EH (cell line): ENCODE measurements at regions not wholly inside any gene's neighbourhood (a gene's known extent, or its start where the extent isn't known, plus 50 kb on each side); places are given as distances from the start of the nearest gene placed in this dataset.
"Not testable (repeated sequence)": the region's sequence is repeated elsewhere in the genome, so short reads cannot be mapped to it uniquely, and the experiment has no call there.

Experiments
- DNase-seq: peaks from one replicate; pipeline ENCODE4 v3.0.0-alpha.2; 2015; ENCODE audit warnings: low read depth

GRCh38 chr20:63145156-63145555 is 70.8 kb downstream of the YTHDF1 start:
- DNase-seq, result no peak

GRCh38 chr20:63142933-63143332 is 73.0 kb downstream of the YTHDF1 start:
- DNase-seq, result no peak

DNA sequence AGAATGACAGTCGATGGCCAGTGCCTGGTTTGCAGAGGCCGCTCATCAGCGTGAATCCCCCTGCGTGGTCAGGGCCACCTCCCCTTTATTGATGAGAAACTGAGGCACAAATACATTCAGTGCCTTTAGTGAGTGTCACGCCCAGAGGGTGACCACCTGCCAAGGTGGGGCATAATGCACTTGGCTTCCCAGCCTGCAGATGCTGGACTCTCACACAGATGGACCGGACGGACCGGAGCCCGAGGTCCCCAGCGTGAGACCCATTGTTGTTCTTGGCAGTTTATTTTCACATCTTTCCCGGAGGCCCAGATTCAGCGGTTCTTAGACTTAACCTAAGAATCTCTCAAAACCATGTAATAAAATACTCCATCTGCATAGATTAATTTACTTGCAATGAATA is 74.4 kb downstream of the YTHDF1 start:
- DNase-seq, result no peak

GRCh38 chr20:63140514-63141433 is 75.2 kb downstream of the YTHDF1 start:
- no peak for DNase-seq

DNA sequence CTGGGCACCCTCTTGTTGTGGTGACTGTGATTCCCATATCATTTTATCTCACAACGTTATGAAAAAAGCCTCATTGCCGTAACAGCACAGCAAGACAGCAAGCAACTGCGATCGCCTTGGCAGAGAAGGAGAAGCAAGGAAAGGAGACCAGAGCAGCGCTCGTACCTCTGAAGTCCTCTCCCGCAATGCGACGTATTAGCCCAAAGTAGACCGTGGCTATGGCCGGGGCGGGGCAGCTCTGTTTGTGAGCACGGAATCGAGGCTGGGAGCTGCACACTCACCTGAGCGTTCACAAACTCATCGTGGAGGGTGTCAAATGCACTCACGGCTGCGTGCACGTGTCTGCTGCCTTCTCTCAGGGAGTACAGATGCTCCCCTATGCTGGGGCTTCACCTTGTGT is 76.1 kb downstream of the YTHDF1 start:
- DNase-seq, result no peak

GRCh38 chr20:63139356-63139755 is 76.6 kb downstream of the YTHDF1 start:
- DNase-seq, result no peak

DNA sequence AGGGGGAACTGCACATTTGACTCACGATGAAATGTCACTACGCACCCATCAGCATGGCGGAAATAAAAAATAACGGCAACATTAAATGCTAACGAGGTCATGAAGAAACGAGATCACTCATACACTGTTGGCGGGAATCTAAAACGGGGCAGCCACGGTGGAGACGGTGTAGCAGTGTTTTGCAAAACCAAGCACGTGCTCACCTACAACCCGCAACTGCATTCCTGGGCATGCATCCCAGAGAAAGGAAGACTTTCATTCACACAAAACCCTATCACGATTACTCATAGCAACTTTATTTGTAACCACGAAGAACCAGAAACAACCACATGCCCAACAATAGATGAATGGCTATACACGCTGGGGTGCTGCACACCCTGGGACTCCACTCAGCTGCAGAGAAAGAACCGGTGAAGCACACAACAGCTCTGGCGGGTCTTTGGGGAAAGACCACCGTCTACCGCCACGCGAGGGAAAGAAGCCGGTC is 77.0 kb downstream of the YTHDF1 start:
- no peak for DNase-seq

DNA sequence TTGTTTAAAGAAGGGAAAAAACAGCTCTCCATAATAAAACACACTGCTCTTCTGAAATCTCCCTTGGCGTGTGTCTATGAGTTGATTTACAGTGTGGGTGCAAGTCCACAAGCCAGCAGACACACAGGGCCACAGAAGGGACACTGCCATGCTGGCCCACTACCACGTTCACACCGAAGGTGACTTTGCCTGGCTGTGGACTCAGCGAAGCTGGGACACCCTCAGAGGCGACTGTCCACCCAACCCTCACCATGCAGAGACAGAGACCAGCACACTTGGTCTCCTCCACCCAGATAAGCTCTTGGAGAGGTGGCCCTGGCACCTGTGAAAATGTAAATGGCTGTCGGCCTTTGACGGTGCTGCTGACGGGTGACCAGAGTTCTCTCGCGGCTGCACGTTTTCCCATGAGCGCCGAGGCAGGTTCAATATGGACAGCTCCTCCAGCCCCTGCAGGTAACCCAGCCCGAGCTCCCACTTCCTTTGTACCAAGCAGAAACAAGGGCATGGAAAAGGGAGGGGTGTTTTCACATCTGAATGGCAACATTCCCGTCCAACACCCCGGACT is 78.0 kb downstream of the YTHDF1 start:
- DNase-seq, result no peak

DNA sequence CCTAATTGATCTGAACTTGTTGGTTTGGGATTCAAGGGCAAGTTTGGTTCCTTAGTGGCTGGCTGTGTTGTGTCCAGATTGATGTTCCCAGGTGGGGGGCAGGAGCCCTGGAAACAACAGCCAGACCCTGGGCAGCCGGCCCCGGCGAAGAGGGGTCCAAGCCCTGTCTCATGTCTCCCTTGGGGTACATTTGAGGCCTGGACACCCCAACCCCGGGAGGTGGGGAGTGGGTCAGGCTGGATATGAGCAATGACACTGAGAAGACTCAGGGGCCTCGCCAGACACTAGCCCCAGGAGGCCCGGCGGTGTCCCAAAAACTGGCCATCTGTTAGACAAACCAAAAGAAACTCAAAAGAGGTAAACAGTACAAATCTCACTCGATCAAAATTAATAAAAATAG is 79.6 kb downstream of the YTHDF1 start:
- DNase-seq, result no peak

GRCh38 chr20:63135411-63135810 is 80.5 kb downstream of the YTHDF1 start:
- DNase-seq, result no peak

- DNase-seq, result not testable (repeated sequence)
These were observed 81.1 kb downstream of the YTHDF1 start for GRCh38 chr20:63134711-63135361.

- no peak for DNase-seq
These were observed 81.7 kb downstream of the YTHDF1 start for GRCh38 chr20:63134201-63134612.

- DNase-seq, result no peak
These were observed 82.3 kb downstream of the YTHDF1 start for GRCh38 chr20:63133481-63134091.

GRCh38 chr20:63132715-63133471 is 83.0 kb downstream of the YTHDF1 start:
- no peak for DNase-seq

- no peak for DNase-seq
These were observed 83.7 kb downstream of the YTHDF1 start for GRCh38 chr20:63132131-63132714.

DNA sequence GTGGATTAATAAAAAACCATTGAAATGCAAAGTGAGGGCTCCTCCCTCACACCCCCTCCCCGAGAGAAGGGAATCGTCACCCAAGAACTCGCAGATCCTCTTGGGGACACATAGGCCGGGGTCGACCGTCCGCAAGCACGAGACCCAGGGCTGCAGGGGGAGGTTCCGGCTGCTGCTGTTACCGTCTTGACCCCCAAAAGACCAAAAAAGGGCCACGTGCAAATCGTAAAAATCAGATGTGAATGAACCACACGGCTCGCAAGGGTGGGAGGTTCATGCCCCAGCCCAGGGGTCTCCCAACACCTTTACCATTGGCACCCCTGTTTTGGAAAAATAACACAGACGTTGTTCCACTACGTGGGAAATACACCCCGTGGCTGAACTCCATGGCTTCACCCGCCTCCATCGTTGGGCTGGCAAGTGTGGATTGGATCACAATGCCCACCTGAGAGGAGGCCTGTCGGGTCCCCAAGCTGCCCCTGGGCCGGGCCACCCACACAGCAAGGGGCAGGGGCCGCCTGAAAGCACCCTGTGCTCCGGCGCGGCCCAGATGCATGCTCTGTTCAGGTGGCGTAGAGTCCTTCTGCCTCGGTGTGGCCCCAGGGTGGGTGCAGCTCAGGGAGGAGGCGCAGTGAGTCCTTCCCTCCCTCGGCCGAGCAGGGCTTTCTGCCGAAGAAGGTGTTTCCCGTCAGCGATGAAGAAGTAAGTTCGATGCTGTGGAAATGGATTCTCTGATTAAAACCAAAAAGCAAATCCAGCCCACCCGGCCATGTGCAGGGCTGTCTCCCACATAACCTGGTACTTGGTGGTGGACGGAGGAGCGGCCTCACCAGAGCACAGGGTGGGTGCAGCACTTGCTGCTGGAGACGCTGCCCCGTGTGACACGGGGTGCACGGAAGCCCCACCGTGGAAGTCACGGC is 85.0 kb downstream of the YTHDF1 start:
- DNase-seq, result no peak

GRCh38 chr20:63129991-63130657 is 85.8 kb downstream of the YTHDF1 start:
- no peak for DNase-seq

DNA sequence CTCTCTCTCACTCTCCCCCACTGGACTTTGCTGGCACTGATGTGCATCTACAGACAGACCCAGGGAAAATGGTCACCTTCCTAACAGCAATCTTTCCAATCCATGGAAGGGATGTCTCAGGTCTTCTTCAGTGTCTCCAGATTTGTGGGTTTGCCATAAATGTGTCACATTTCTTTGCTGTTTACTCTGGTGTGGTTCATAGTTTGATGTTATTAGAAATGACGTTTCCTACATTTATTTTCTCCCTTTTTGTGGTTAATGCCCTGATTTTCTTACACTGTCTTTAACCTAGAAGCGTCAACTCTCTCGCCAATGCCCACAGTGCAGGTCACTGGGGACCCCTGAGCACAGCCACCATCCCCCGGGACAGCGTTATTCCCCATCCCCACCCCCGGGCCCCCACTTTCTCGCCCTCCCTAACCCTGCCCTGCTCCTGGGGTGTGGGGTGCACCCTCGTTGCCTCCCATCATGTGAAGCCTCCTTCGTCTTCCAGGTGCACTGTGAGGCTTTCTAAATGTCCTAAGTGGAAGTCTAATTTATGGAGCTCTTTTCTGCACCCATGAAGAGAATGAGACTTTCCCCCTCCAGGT is 86.5 kb downstream of the YTHDF1 start:
- DNase-seq, result no peak

DNA sequence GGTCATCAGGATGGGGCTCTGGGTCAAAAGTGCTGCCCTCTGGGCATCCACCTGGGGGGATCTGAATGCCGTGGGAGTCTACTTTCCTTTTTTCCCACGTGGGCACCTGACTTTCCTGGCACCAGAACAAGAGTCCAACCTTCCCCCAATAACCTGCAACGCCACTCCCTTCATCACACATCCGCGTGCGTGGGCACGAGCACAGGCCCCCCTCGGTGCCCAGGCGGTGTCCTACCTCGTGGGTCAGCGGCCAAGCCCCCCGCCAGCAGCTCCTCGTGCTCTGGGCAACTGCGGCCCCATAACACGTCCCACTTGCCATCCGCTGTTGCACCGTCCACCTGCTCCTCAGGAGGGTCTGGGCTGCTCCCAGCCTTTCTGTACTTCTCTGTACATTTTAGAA is 87.0 kb downstream of the YTHDF1 start:
- no peak for DNase-seq
